GM18508 (cell line): ENCODE measurements at regions not wholly inside any gene's neighbourhood (a gene's known extent, or its start where the extent isn't known, plus 50 kb on each side); places are given as distances from the start of the nearest gene placed in this dataset.

Experiments
- ATAC-seq: cut with Tn5 transposase; IDR thresholded peaks from one replicate; pipeline ENCODE4 v1.9.1; 2021; ENCODE audit warnings: moderate number of reproducible peaks; ENCODE audit not compliant: insufficient read depth, unreplicated experiment

DNA sequence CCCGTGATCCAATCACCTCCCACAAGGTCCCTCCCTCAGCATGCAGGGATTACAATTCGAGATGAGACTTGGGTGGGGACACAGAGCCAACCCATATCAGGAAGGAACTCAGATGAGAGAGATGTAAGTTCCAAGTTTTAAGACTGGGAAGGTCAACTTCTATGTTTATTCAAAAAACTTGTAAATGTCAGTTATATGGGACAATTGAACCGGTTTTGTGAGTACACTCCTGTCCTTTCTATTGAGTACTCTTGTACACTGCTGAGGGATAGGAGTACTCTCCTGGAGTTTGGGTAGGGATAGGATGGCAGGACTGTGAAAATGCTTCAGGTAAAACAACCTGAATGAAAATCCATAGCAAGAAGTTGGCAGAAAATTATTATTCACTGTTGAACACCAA, 239.1 kb downstream of the ZNF674 start:
- no peak for ATAC-seq

DNA sequence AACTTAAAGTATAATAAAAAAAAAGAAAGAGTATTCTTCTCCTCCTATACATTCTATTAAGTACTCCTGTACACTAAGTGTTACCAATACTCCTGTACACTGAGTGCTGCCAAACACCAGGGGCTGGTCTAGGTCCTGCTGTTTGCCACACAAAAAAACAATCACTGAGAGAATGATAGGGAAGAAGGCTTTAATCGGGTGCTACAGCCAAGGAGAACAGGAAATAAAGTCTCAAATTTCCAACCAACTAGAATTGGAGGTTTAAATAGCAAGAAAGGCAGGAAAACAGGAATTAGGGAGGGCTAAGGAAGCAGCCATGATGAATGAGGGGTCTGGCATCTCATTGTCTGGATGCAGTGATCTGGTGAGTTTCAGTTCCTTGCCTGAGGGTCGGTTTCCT, 239.8 kb downstream of the ZNF674 start:
- no peak for ATAC-seq

DNA sequence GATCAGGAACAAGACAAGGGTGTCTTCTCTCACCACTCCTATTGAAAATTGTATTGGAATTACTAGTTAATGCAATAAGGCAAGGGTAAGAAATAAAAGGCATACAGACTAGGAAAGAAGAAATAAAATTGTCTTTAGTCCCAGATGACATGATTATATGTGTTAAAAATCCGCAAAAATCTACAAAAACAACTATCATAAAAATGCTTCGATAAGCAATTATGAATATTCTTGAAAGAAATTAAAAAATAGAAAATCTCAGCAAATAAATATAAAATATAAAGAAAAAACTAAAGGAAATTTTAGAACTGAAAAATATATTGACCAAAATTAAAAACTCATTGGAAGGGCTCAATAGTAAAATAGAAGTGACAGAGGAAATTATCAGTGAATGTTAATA, 243.3 kb downstream of the ZNF674 start:
- ATAC-seq = no peak

DNA sequence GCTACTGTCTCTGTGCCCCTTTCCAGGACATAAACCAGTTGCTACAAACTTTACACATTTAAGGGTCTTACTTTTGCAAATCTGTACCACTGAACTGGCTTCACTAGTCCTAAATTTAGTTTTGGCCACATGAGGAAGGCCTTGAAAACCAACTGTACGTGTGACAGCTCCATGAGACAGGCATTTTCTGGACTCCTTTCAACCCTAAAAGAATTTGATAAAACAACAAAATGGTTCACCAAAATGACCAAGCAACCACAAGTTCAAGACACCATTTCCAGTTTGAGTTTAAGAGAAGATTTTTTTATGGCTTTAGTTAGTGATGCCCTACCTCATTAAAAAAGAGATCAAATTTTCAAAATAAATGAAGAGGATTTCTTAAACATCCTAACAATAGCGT, 246.4 kb downstream of the ZNF674 start:
- no peak for ATAC-seq

DNA sequence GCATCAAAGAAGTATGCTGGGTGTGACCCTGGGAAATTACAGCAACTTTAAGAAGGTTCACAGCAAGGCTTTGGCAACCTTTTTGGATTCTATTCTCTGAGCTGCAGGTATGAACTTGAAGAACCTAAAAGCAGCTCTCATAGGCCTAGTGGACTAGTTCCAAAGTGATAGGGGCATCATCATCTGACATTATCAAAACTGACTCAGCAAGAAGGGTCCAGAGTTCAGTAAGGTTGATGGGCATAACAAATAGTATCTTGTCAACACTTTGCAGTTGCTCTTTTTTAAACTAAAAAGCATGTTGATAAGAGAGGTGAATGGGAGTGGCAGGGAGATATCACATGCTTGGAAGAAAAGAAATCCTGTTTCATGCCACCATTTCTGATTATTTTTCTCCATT, 249.3 kb downstream of the ZNF674 start:
- no peak for ATAC-seq

DNA sequence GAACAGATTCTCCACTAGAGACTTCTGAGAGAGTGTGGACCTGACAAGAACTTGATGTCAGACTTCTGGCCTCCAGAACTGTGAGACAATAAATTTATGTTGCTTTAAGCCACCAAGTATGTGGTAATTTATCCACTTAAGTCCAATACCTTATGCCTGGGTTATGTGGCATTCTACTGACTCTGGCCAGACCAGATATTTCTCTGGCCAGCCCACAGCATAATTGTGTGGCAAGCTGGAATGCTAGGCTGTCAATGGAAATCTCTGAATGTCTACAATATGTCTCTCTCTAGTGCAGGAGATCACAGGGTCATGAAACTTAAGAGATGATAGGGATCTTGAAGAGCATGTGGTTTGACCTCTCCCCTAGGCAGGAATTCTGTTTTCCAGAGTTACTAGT, 251.0 kb downstream of the ZNF674 start:
- no peak for ATAC-seq

DNA sequence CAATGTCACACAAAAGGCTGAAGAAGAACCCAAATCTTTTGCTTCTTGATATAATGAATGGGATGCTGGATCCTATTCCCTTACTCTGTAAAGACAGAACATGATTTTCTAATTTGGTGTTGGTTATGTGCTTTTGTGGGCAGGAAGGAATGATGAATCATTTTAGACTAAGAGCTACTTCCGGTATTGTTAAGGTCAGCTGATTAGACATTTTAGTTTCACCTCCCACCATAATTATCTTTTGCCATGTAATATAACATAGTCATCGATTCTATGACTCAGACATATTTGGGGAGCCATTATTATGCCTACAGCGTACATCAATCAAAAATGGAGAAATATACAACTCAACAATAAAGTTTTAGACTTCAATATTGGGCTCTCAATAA, 265.3 kb downstream of the ZNF674 start:
- peak; percentile 64 for ATAC-seq

DNA sequence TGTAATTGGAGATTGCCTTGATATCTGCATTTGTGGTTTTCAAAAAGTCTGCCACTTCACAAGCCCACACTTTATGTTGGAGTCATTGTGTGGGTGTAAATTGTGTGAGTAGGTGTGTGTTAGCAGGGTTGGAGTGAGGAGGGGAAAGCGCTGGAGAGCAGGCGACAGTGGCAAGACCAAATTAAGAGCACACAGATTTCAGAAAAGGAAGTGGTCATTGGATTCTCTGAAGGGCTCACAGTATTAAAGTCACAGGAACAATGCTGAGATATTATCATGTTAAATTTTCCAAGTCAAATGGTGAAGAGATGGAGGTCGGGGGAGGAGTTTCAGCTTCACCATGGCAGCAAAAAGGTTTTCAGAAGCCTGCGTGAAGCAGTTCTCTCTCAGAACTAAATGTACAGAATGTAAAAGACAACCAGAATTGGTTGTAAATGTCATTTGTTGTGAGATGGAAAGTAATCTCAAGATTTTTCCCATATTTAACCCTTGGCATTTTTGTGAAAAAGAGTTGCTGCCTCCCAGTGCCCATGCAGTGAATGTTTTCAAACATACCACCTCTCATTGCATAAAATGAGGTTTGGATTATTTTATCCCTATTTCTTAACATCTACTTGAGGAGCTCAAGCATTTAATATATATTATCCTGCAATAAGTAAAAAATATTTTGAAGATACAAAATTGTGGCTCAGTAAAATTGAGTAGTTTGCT, 265.9 kb downstream of the ZNF674 start:
- ATAC-seq = no peak

DNA sequence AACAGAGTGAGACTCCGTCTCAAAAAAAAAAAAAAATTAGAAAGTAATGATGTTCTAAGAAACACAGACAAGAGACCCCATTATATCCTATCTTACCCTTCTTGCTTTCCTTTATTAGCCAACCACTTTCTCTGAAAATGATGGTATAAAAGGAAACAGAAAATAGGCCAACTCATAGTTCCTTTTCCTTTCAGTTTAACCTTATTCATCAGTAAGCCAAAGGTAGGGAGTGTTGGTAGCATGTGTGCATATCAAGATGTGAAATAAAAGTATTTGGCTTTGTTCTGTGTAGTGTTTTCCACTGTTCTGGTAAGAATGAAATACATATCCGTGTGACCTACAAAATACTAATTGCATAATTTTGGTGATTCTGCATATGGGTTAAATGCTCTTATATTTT, 266.6 kb downstream of the ZNF674 start:
- no peak for ATAC-seq

DNA sequence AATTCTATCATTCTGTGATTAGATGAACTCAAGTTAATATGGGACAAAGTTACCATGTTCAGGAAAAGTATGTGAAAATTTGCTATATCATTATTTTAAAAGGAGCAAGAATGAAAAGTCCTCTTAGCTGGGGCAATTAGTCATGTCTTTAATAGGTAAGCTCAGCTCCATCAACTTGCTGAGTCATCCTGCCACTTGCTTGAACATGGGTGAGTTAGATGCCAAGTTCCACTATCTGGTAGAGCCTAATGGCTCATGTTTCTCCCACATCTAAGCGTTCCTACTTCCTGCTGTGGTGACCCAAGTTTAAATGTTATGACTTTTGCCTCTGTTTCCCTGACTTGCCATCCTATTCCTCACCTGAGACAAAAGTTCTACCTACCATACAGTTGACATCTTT, 276.8 kb downstream of the ZNF674 start:
- no peak for ATAC-seq

DNA sequence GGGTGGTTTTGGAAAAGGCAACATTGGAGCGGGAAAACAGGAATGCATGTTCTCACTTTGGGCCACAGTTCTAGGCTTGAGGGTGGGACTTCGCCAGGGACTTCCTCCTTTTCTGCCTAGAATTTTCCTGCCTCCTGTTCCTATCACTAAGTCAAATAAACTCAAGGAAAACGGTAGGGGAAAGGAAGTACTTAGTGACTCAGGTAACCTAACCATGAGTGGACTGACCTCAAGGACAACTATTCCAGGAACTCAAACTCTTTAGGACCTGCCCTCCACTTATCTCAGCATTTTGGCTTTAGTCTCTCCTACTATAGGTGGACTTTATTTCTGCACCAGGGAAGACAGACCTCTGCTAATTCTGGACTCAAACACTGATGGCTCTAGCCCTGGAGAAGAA, 281.7 kb downstream of the ZNF674 start:
- no peak for ATAC-seq

DNA sequence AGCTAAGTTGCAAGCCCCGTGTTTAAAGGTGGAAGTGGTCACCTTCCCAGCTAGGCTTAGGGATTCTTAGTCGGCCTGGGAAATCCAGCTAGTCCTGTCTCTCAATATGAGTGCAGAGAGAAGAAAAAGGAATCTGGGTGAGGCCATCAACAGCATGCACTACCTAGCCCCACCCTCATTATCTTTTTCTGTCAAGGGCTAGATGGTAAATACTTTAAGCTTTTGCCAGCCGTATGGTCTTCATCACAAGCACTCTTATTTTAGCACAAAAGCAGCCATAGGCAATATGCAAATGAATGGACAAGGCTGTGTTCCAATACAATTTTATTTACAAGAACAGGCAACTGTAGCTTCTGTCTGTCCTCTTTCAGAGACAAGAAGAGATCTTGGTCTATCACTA, 282.9 kb downstream of the ZNF674 start:
- ATAC-seq = no peak

DNA sequence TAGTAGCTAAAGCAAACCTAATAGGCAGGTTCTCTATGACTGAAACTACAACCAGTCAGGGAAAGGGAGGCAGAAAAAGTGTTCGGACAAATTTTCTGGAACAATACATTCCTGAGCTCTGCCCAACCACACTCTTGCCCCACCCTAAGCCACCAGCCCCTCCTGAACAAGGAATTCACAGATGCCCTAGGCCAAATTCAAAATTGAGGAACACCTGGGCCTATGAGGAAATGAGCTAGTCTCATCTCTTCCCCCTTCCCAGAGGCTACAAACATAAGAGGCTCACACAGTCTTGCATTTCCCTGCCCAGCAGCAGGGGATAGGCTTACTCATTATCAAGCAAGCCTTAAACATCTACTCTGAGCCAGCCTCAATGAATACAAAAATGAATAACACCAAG, 284.7 kb downstream of the ZNF674 start:
- no peak for ATAC-seq

DNA sequence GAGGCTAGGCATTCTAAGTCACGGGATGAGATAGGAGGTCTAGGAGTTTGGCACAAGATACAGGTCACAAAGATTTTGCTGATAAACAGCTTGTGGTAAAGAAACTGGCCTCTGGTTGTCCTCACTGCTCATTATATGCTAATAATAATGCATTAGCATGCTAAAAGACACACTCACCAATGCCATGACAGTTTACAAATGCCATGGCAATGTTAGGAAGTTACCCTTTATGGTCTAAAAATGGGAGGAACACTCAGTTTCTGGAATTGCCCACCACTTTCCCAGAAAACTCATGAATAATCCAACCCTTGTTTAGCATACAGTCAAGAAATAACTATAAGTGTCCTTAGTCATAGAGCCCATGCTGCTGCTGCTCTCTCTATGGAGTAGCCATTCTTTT, 286.9 kb downstream of the ZNF674 start:
- ATAC-seq = no peak

DNA sequence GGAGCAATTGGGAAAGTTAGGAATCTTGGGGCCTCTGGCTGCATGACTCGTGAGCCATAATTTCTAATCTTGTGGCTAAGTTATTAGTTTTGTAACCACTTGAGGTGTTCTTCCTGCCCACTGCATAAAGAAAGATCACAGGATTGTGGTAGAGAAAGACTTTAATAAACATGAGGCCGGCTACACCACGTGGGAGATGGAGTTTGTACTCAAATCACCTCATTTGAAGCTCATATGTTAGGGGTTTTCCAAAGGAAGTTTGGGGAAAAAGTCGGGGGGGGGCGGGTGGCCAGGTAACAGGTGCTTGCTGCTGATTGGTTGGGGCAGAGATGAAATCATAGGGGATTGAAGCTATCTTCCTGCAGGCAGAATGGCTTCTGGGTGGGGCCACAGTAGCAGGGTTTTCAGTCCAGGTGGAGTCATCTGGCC, 287.8 kb downstream of the ZNF674 start:
- no peak for ATAC-seq

DNA sequence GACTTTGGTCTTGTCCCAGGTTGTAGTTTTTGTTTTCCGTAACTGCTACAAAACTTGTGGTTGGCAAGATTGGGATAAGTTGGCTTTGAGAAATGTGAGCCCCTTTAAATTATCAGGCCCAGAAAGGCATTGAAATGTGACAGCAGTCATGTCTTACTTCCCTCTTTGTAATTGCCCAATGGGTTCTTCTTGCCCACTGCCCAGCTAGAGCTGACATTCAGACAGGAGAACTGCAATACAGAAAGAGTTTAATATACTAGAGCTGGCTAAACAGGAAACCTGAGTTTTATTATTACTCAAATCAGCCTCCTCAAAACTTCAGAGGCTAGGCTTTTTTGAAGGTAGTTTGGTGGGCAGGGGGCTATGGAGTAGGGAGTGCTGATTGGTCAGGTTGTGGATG, 288.3 kb downstream of the ZNF674 start:
- no peak for ATAC-seq

DNA sequence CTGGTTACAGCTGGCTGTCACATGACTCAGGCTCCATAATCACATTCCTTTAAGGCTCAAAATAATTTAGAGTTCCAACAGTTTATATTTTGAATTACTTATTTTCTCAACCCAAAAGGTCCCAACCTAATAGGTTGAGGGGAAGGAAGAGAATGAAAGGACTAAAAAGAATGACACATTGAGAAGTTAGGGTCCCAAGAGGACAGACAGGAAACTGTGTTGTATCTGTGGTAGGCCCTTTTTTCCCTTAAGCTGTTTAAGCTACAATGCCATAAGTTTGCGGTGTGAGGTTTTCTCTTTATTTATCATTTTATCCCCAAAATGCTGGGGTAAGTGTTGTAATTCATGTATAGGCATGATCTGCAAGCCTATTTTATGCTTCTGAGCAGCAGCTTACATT, 290.2 kb downstream of the ZNF674 start:
- ATAC-seq = no peak

DNA sequence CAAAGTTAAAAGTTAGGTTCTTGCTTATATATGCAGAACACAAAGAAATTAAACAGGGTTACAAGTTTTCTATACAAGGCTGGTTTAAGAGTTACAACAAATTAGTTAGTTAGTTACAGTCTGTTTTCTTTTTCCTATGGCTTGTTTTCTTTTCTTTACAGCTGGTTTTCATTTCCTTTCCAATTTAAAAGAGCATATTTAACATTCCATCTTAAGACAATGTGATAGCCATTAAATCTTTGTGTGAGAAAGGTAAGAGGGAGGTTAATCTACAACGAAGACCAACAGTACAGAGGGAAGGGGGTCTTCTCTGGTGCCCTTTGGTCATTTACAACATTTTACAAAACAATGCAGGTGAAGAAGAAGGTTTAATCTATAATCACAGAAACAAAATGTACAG, 290.6 kb downstream of the ZNF674 start:
- no peak for ATAC-seq

DNA sequence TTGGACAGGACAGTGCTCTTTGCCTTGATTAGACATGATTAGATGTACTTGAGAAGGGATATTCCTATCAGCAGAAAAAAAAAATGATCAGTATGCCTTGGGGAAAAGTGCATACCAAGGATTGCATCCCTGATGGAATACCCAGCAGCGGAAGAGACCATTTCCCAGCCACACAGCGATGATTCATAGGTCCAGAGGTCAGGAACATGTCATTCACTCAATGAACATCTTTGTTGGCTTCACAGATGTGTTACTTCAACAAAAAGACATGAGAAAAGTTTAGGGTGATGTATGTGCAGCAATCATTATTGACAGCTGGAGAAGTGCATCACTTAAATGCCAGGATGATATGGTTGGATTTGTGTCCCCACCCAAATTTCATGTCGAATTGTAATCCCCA, 293.5 kb downstream of the ZNF674 start:
- ATAC-seq = no peak

DNA sequence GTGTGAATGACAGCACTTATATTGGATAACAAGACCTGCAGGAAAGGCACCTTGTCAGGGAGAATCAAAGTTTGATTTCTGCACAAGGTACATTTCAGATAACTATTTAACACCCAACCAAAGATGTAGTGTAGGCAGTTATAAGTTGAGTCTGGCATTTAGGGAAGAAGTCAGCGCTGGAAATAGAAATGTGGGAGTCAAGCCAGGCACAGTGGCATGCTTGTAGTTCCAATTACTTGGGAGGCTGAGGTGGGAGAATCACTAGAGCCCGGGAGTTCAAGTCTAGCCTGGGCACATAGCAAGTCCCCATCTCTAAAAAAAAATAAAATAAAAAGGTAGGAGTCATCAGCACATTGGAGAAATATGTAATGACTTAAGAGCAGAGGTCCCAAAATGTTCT, 295.1 kb downstream of the ZNF674 start:
- no peak for ATAC-seq

DNA sequence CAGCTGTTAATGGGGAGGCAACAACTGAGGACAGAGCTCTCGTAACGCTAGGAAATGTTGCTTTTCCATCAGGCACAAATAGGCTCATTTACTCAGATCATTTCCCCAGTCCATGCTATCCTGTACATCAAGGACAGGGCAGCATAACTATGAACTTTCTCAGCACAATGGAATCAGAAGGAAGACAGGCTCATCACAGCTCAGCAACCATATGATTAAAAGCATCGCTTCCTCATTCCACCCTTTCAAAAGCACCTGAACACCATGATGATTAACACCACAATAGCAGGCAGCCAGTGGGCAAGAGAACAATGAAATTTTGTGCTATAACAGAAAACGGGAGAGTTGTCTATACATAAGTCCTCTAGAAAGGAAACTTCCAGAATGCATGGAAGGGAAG, 297.8 kb downstream of the ZNF674 start:
- ATAC-seq = no peak

DNA sequence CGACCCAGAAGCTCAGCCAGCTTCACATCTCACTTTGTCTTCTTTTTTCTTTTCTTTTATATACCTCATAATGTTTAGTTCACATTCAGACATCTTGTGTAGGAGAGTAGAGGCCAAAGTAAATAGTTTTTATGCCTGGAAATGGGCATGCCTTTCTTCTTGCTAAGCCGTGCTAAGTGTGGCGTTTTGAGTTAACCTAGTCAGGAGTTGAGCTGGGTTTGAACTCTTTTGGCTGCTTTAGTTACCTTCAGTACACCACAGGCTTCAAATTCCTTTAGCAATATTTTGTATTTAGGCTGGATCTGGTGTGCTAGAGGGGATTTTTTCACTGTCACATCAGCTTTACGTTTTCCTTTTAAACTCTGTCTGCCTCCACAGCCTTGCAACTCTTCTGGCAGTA, 300.8 kb downstream of the ZNF674 start:
- no peak for ATAC-seq

DNA sequence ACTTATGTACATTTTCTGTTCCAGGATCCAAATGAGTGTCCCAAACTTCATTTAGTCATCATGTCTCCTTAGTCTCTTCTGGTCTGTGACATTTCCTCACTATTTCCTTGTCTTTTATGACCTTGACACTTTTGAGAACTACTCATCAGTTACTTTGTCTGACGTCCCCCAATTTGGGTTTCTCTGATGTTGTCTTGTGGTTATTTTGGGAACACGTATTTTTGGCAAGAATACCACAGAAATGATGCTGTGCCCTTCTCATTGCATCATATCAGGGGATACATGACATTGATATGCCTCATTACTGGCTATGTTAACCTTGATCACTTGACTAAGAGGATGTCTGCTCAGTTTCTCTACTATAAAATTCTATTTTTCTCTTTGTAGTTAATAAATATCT, 308.8 kb downstream of the ZNF674 start:
- no peak for ATAC-seq
